Adrenal gland (tissue), 9 donors: ENCODE measurements at regions not wholly inside any gene's neighbourhood (a gene's known extent, or its start where the extent isn't known, plus 50 kb on each side); places are given as distances from the start of the nearest gene placed in this dataset.

Experiments used
- DNase-seq, 7 donors: peaks; one replicate each; pipeline ENCODE4 v3.0.0-alpha.2; 2019 to 2020
- H3K27ac ChIP-seq, 5 donors: fragments of 200-600 bp; sonication (generic) in 4 of 5; 1 replicate in 3 of 5; 2 replicates in 2 of 5; pipeline versions ENCODE4 v1.5.1 to v1.8.0; 2016 to 2020; ENCODE audit warnings: mild to moderate bottlenecking in 1 of 5
- H3K27me3 ChIP-seq: fragments of 200-600 bp; 2 replicates; pipeline ENCODE4 v1.8.0; 2021
- H3K36me3 ChIP-seq, 2 donors: fragments of 200-600 bp; replicated peaks in 1 of 2; 1 replicate in 1 of 2; 2 replicates in 1 of 2; pipeline versions ENCODE4 v1.5.1 to v1.8.0; 2018 to 2022
- H3K4me1 ChIP-seq, 2 donors: fragments of 200-600 bp; replicated peaks in 1 of 2; 1 replicate in 1 of 2; 2 replicates in 1 of 2; pipeline versions ENCODE4 v1.5.1 to v1.8.0; 2018 to 2021
- H3K4me3 ChIP-seq, 4 donors: fragments of 200-600 bp; sonication (generic) in 3 of 4; one replicate each; pipeline ENCODE4 v1.5.1; 2016 to 2018
- H3K9me3 ChIP-seq, 3 donors: fragments of 200-600 bp; sonication (generic) in 1 of 3; replicated peaks in 1 of 3; 1 replicate in 2 of 3; 2 replicates in 1 of 3; pipeline versions ENCODE4 v1.5.1 to v1.8.0; 2016 to 2021
- POLR2A ChIP-seq, 2 donors: fragments of 450-650 bp; IDR thresholded peaks; one replicate each; pipeline ENCODE4 v1.6.1; 2017; ENCODE audit warnings: antibody characterized with exemption in 2 of 2, mild to moderate bottlenecking in 2 of 2, moderate library complexity in 1 of 2
- WGBS, 4 donors: extraction: QIAGEN DNeasy Blood & Tissue Kit in 2 of 4; methylation state at CpG; one replicate each; pipeline versions ENCODE4 v1.1.5 to v1.1.7; 2013 to 2017; 5-methylcytosine and 5-hydroxymethylcytosine counted together
- intact Hi-C, 2 donors: fragments of 100-400 bp; cut with DNase I; formaldehyde crosslinking; loops; one replicate each; pipeline versions ENCODE4 v1.14.1 to v1.15.0; 2022 to 2023
- TF ChIP-seq, protein P1 (sequence below), 6 experiments: fragments of 450-650 bp in 4 of 6; fragments of 200-600 bp in 2 of 6; sonication (generic) in 1 of 6; IDR thresholded peaks; 1 replicate in 5 of 6; 2 replicates in 1 of 6; pipeline versions ENCODE4 v1.5.1 to v1.8.0; 2016 to 2021; ENCODE audit warnings: antibody characterized with exemption in 6 of 6, mild to moderate bottlenecking in 2 of 6, moderate library complexity in 1 of 6
- donor health status: healthy with polysubstance abuse.
- donor health status: Bipolar disorder and iron deficiency.
- donor health status: DM: yes; HTN: yes; CAD: no.
- donor health status: DM: no; HTN: no; CAD: no.
- donor health status: DM: no; HTN: no; CAD: no.

DNA sequence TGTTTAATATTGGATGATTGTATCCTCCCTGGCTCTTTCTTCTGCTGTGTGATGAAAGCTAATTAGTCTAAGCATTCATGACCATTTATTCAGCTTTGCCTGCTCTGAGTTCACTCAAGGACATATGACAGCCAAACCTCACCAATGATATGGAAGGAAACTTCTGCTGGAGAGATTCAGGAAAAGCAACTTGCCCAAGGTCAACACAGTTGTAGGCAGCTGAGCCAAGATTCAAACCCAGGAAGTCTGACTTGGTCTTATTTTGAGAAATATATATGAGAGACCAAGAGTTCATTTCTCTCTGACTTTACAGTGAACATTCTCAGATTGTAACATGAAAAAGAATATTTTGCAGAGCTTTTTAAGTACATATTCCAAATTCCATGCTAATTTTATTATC is 1588.5 kb upstream of the PIK3C3 start:
- Histone ChIP-seq H3K4me1 (no peaks in the 10 kb centered on the region), H3K9me3 (no peaks in the 10 kb centered on the region), H3K4me3 (no peak overlapping the region), H3K27ac (no peak overlapping the region), H3K27me3 (no peaks in the 10 kb centered on the region), H3K36me3 (no peaks in the 10 kb centered on the region)
- no peak for TF ChIP-seq POLR2A (IDR thresholded peaks at IDR 0.05)
- TF ChIP-seq, protein P1, sequence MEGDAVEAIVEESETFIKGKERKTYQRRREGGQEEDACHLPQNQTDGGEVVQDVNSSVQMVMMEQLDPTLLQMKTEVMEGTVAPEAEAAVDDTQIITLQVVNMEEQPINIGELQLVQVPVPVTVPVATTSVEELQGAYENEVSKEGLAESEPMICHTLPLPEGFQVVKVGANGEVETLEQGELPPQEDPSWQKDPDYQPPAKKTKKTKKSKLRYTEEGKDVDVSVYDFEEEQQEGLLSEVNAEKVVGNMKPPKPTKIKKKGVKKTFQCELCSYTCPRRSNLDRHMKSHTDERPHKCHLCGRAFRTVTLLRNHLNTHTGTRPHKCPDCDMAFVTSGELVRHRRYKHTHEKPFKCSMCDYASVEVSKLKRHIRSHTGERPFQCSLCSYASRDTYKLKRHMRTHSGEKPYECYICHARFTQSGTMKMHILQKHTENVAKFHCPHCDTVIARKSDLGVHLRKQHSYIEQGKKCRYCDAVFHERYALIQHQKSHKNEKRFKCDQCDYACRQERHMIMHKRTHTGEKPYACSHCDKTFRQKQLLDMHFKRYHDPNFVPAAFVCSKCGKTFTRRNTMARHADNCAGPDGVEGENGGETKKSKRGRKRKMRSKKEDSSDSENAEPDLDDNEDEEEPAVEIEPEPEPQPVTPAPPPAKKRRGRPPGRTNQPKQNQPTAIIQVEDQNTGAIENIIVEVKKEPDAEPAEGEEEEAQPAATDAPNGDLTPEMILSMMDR (IDR thresholded peaks at IDR 0.05): no peak
- DNase-seq: no peak
- intact Hi-C loops: no loop called here

DNA sequence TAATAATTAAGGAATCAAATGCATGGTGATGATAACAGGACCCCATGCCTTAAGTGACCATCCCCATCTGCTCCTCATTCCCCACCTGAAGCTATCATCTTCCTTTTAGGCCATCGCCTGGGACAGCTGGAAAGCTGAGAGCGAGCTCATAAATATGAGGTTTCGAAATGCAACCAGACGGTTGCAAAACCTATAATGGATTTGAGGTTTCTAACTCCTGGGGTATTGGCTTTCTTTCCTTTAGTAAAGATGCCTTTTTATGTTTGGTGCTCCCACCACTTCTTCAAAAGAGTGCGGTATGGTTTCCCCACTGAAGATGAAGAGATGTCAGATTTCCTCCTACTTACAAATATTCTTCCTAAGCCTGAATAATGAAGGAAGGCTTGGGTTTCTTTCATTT is 1589.5 kb upstream of the PIK3C3 start:
- 78 to 91% (median 85%) methylated on average over 5 of the region's 5 CpGs for WGBS, 4 donors
- Histone ChIP-seq H3K36me3 (no peaks in the 10 kb centered on the region), H3K4me3 (no peak overlapping the region), H3K27me3 (no peaks in the 10 kb centered on the region), H3K9me3 (no peaks in the 10 kb centered on the region), H3K4me1 (no peaks in the 10 kb centered on the region), H3K27ac (no peak overlapping the region)
- TF ChIP-seq POLR2A (IDR thresholded peaks at IDR 0.05): no peak
- TF ChIP-seq, protein P1 (IDR thresholded peaks at IDR 0.05): no peak
- DNase-seq: no peak
- intact Hi-C loops: no loop called here

DNA sequence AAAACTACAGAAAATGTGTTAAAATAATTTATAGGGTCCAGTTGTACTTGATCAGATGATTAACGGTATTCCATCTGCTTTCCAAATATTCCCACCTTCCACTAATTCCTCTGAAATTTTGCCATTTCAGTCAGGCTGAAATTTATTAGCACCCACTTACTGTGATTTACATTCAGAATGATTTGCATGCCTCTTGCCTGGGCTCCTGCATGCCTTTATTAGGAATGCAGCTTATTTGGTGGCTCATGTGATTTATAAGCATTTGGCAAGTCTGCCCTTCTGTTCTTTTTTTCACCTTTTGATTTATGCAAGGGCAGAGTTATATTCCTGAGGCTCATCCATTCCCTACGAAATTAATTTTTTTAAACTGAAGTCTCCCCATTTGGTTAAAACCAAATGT is 1594.5 kb upstream of the PIK3C3 start:
- WGBS, 4 donors: 45 to 63% (median 57%) methylated on average over 2 of the region's 2 CpGs

DNA sequence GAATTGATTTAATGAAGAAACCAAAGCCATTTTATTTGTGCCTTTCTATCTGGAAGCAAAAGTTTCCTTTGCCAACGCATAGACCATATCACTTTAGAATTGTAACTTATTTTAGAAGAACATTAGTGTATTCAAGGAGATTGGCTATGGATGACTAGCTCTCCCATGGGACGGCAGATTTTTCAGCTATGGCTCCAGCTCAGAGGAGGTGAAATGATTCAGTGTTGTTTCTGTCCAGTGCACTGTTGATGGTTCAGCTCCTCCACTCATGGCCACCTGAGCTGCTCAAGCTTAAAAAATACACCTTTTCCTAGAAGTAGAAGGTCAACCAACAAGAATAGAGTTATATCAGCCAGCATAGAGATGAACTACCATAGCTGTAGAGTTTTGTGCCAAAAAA is 1597.5 kb upstream of the PIK3C3 start:
- Histone ChIP-seq H3K36me3 (no peaks in the 10 kb centered on the region), H3K27me3 (no peaks in the 10 kb centered on the region), H3K4me3 (no peak overlapping the region), H3K4me1 (no peaks in the 10 kb centered on the region), H3K27ac (no peak overlapping the region), H3K9me3 (no peaks in the 10 kb centered on the region)
- TF ChIP-seq POLR2A (IDR thresholded peaks at IDR 0.05): no peak
- TF ChIP-seq, protein P1 (IDR thresholded peaks at IDR 0.05): no peak
- WGBS, 4 donors: 74 to 86% (median 76%) methylated on average over 2 of the region's 2 CpGs
- intact Hi-C loops: no loop called here
- no peak for DNase-seq

More for the DNA sequence above, 1594.5 kb upstream of the PIK3C3 start:
- Histone ChIP-seq H3K27me3 (no peaks in the 10 kb centered on the region), H3K27ac (no peak overlapping the region), H3K4me3 (no peak overlapping the region), H3K4me1 (no peaks in the 10 kb centered on the region), H3K9me3 (no peaks in the 10 kb centered on the region), H3K36me3 (no peaks in the 10 kb centered on the region)
- intact Hi-C loops: no loop called here
- no peak for DNase-seq
- no peak for TF ChIP-seq POLR2A (IDR thresholded peaks at IDR 0.05)
- TF ChIP-seq, protein P1 (IDR thresholded peaks at IDR 0.05): no peak
